Stimulated activated naive CD8-positive, alpha-beta T cell treated with anti-CD3 and anti-CD28 coated beads, Interleukin-15, amount 100 ng/mL, for 72 hours (primary cell): ENCODE measurements at regions not wholly inside any gene's neighbourhood (a gene's known extent, or its start where the extent isn't known, plus 50 kb on each side); places are given as distances from the start of the nearest gene placed in this dataset.
A peak's percentile ranks its signal among the peaks of the same experiment; 100 is the strongest.

Source experiments
- ATAC-seq: fragments of 150-1000 bp; cut with Tn5 transposase; 2 replicates; pipeline ENCODE4 v1.10.0; 2021; ENCODE audit warnings: mild to moderate bottlenecking, moderate library complexity
- DNase-seq, 2 donors: peaks; one replicate each; pipeline ENCODE4 v3.0.0; 2021 to 2022
- H3K27ac Mint-ChIP-seq, 2 donors: one replicate each; pipeline ENCODE4 v1.8.0; 2022; ENCODE audit warnings: mild to moderate bottlenecking in 2 of 2, mixed read lengths in 2 of 2, moderate library complexity in 2 of 2
- H3K27me3 Mint-ChIP-seq: one replicate; pipeline ENCODE4 v1.8.0; 2022; ENCODE audit warnings: mixed read lengths
- H3K4me1 Mint-ChIP-seq: one replicate; pipeline ENCODE4 v1.8.0; 2022; ENCODE audit warnings: mild to moderate bottlenecking, mixed read lengths
- H3K4me3 Mint-ChIP-seq, 2 donors: one replicate each; pipeline ENCODE4 v1.8.0; 2022; ENCODE audit warnings: mild to moderate bottlenecking in 2 of 2, mixed read lengths in 2 of 2, moderate library complexity in 1 of 2
- H3K9me3 Mint-ChIP-seq, 2 donors: one replicate each; pipeline ENCODE4 v1.8.0; 2022; ENCODE audit warnings: mixed read lengths in 2 of 2

GRCh38 chr4:180617196-180617595, 1626.0 kb upstream of the TENM3 start:
- no peak for ATAC-seq
- Mint-ChIP-seq H3K4me1 (no peaks in the 10 kb centered on the region), H3K4me3 (no peak overlapping the region), H3K27me3 (peaks cover 6% of the 10 kb centered on the region), H3K27ac (no peak overlapping the region), H3K9me3 (no peaks in the 10 kb centered on the region)
- no peak for DNase-seq

- no peak overlapping the region for H3K4me3 Mint-ChIP-seq
- peaks cover 6% of the 10 kb centered on the region for H3K27me3 Mint-ChIP-seq
- no peaks in the 10 kb centered on the region for H3K4me1 Mint-ChIP-seq
- no peaks in the 10 kb centered on the region for H3K9me3 Mint-ChIP-seq
- H3K27ac Mint-ChIP-seq, result no peak overlapping the region
- no peak for DNase-seq
- ATAC-seq, result no peak
Measured at GRCh38 chr4:180618396-180618795, 1624.8 kb upstream of the TENM3 start.

- ATAC-seq, result no peak
- no peaks in the 10 kb centered on the region for H3K4me1 Mint-ChIP-seq
Measured at GRCh38 chr4:180619440-180619839, 1623.8 kb upstream of the TENM3 start.

GRCh38 chr4:180622254-180622653, 1620.9 kb upstream of the TENM3 start:
- Mint-ChIP-seq H3K4me1 (no peaks in the 10 kb centered on the region), H3K4me3 (no peak overlapping the region), H3K27me3 (peaks cover 6% of the 10 kb centered on the region), H3K9me3 (no peaks in the 10 kb centered on the region), H3K27ac (no peak overlapping the region)
- DNase-seq (no peak), ATAC-seq (no peak)

More at GRCh38 chr4:180619440-180619839, 1623.8 kb upstream of the TENM3 start:
- DNase-seq, result no peak
- Mint-ChIP-seq H3K4me3 (no peak overlapping the region), H3K27ac (no peak overlapping the region), H3K27me3 (peaks cover 6% of the 10 kb centered on the region), H3K9me3 (no peaks in the 10 kb centered on the region)

GRCh38 chr4:180625653-180626052, 1617.5 kb upstream of the TENM3 start:
- Mint-ChIP-seq H3K4me1 (no peaks in the 10 kb centered on the region), H3K4me3 (no peak overlapping the region), H3K27me3 (no peaks in the 10 kb centered on the region), H3K27ac (no peak overlapping the region), H3K9me3 (no peaks in the 10 kb centered on the region)
- ATAC-seq, result no peak
- no peak for DNase-seq

GRCh38 chr4:180630012-180630665, 1613.1 kb upstream of the TENM3 start:
- ATAC-seq (no peak), DNase-seq (no peak)
- Mint-ChIP-seq H3K4me1 (no peaks in the 10 kb centered on the region), H3K27me3 (no peaks in the 10 kb centered on the region), H3K4me3 (no peak overlapping the region), H3K27ac (no peak overlapping the region), H3K9me3 (no peaks in the 10 kb centered on the region)

- Mint-ChIP-seq H3K4me1 (peaks cover 7% of the 10 kb centered on the region), H3K4me3 (no peak overlapping the region), H3K27me3 (no peaks in the 10 kb centered on the region), H3K27ac (no peak overlapping the region), H3K9me3 (no peaks in the 10 kb centered on the region)
- no peak for ATAC-seq
- no peak for DNase-seq
Measured at GRCh38 chr4:180634306-180634705, 1608.9 kb upstream of the TENM3 start.

- Mint-ChIP-seq H3K27ac (no peak overlapping the region), H3K9me3 (no peaks in the 10 kb centered on the region), H3K4me3 (no peak overlapping the region), H3K27me3 (no peaks in the 10 kb centered on the region), H3K4me1 (peaks cover 7% of the 10 kb centered on the region)
- DNase-seq (no peak), ATAC-seq (no peak)
Measured at GRCh38 chr4:180635281-180635680, 1607.9 kb upstream of the TENM3 start.

- ATAC-seq, result no peak
- peaks cover 7% of the 10 kb centered on the region for H3K4me1 Mint-ChIP-seq
- H3K27ac Mint-ChIP-seq, result peak overlapping the region in 1 of 2 donors; percentile 49
- DNase-seq, result no peak
- no peak overlapping the region for H3K4me3 Mint-ChIP-seq
- H3K9me3 Mint-ChIP-seq, result no peaks in the 10 kb centered on the region
- no peaks in the 10 kb centered on the region for H3K27me3 Mint-ChIP-seq
Measured at GRCh38 chr4:180636696-180637404, 1606.4 kb upstream of the TENM3 start.

- peaks cover 7% of the 10 kb centered on the region for H3K4me1 Mint-ChIP-seq
- H3K27ac Mint-ChIP-seq, result no peak overlapping the region
- DNase-seq, result no peak
- ATAC-seq, result no peak
- H3K4me3 Mint-ChIP-seq, result no peak overlapping the region
- H3K27me3 Mint-ChIP-seq, result no peaks in the 10 kb centered on the region
- no peaks in the 10 kb centered on the region for H3K9me3 Mint-ChIP-seq
Measured at GRCh38 chr4:180637616-180638015, 1605.6 kb upstream of the TENM3 start.

- Mint-ChIP-seq H3K27ac (no peak overlapping the region), H3K27me3 (no peaks in the 10 kb centered on the region)
- no peak for DNase-seq
Measured at GRCh38 chr4:180640193-180640592, 1603.0 kb upstream of the TENM3 start.

GRCh38 chr4:180641495-180641894, 1601.7 kb upstream of the TENM3 start:
- Mint-ChIP-seq H3K9me3 (no peaks in the 10 kb centered on the region), H3K27me3 (no peaks in the 10 kb centered on the region), H3K27ac (no peak overlapping the region), H3K4me1 (peaks cover 7% of the 10 kb centered on the region), H3K4me3 (no peak overlapping the region)
- DNase-seq (no peak), ATAC-seq (no peak)

More at GRCh38 chr4:180640193-180640592, 1603.0 kb upstream of the TENM3 start:
- Mint-ChIP-seq H3K4me1 (peaks cover 7% of the 10 kb centered on the region), H3K4me3 (no peak overlapping the region), H3K9me3 (no peaks in the 10 kb centered on the region)
- ATAC-seq, result no peak

GRCh38 chr4:180642732-180643131, 1600.5 kb upstream of the TENM3 start:
- Mint-ChIP-seq H3K4me1 (no peaks in the 10 kb centered on the region), H3K27ac (no peak overlapping the region), H3K27me3 (no peaks in the 10 kb centered on the region), H3K9me3 (no peaks in the 10 kb centered on the region), H3K4me3 (no peak overlapping the region)
- ATAC-seq, result no peak
- no peak for DNase-seq

- Mint-ChIP-seq H3K27me3 (no peaks in the 10 kb centered on the region), H3K27ac (no peak overlapping the region), H3K4me3 (no peak overlapping the region), H3K4me1 (no peaks in the 10 kb centered on the region), H3K9me3 (no peaks in the 10 kb centered on the region)
- DNase-seq (no peak), ATAC-seq (no peak)
Measured at GRCh38 chr4:180650273-180650672, 1592.9 kb upstream of the TENM3 start.

GRCh38 chr4:180652533-180652932, 1590.7 kb upstream of the TENM3 start:
- H3K27me3 Mint-ChIP-seq, result no peaks in the 10 kb centered on the region
- no peaks in the 10 kb centered on the region for H3K4me1 Mint-ChIP-seq
- no peak overlapping the region for H3K4me3 Mint-ChIP-seq
- no peak for DNase-seq
- H3K27ac Mint-ChIP-seq, result no peak overlapping the region
- no peaks in the 10 kb centered on the region for H3K9me3 Mint-ChIP-seq
- no peak for ATAC-seq

GRCh38 chr4:180655886-180656285, 1587.3 kb upstream of the TENM3 start:
- Mint-ChIP-seq H3K27me3 (no peaks in the 10 kb centered on the region), H3K4me1 (no peaks in the 10 kb centered on the region), H3K27ac (no peak overlapping the region), H3K4me3 (no peak overlapping the region), H3K9me3 (no peaks in the 10 kb centered on the region)
- no peak for DNase-seq
- no peak for ATAC-seq

GRCh38 chr4:180657881-180658280, 1585.3 kb upstream of the TENM3 start:
- H3K4me3 Mint-ChIP-seq, result no peak overlapping the region
- H3K27me3 Mint-ChIP-seq, result no peaks in the 10 kb centered on the region
- DNase-seq (no peak), ATAC-seq (no peak)
- H3K4me1 Mint-ChIP-seq, result no peaks in the 10 kb centered on the region
- H3K9me3 Mint-ChIP-seq, result no peaks in the 10 kb centered on the region
- H3K27ac Mint-ChIP-seq, result no peak overlapping the region
